Epithelial cell of esophagus (primary cell): ENCODE measurements at regions not wholly inside any gene's neighbourhood (a gene's known extent, or its start where the extent isn't known, plus 50 kb on each side); places are given as distances from the start of the nearest gene placed in this dataset.
"Not testable (repeated sequence)": the region's sequence is repeated elsewhere in the genome, so short reads cannot be mapped to it uniquely, and the experiment has no call there.

Experiments
- DNase-seq: peaks from one replicate; pipeline ENCODE4 v3.0.0; 2010; ENCODE audit warnings: low read depth
- H3K4me3 ChIP-seq: 2 replicates; pipeline ENCODE4 v1.5.1; 2011; ENCODE audit warnings: mild to moderate bottlenecking, low read length, control low read depth
- CTCF ChIP-seq: IDR thresholded peaks from 2 replicates; pipeline ENCODE4 v1.5.1; 2011; ENCODE audit warnings: low read depth, mild to moderate bottlenecking, low read length, control low read depth, inconsistent platforms; ENCODE audit not compliant: insufficient read depth; ENCODE audit errors: missing control alignments

- TF ChIP-seq CTCF, result peak; percentile 32
- DNase-seq, result no peak
- H3K4me3 ChIP-seq, result no peak overlapping the region
These were observed 1257.4 kb downstream of the GATA3 start for GRCh38 chr10:9311702-9312499.

DNA sequence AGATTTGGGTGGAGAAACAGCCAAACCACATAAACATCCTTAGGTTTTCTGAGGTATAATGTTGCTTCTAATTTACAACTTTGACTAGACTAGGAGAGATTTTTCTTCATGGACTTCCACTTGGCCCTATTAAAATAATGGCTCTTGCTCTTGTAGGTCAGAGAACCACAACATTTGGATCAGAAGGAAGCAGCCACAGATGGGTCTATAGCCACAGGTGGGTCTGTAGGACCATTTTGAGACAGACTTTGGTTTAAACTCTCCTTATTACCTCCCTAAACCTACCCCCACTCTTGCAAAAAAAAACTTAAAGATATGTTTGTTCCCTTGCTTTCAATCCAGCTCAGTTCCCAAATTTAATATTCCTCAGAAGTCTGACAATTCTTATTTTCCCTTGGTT is 1260.8 kb downstream of the GATA3 start:
- TF ChIP-seq CTCF, result no peak
- no peak overlapping the region for H3K4me3 ChIP-seq
- DNase-seq, result no peak

GRCh38 chr10:9331583-9332008 is 1277.1 kb downstream of the GATA3 start:
- TF ChIP-seq CTCF, result peak; percentile 63
- peak; percentile 65 for DNase-seq
- H3K4me3 ChIP-seq, result no peak overlapping the region

- TF ChIP-seq CTCF, result no peak
- no peak for DNase-seq
- H3K4me3 ChIP-seq, result no peak overlapping the region
These were observed 1279.8 kb downstream of the GATA3 start for GRCh38 chr10:9334270-9334669.

DNA sequence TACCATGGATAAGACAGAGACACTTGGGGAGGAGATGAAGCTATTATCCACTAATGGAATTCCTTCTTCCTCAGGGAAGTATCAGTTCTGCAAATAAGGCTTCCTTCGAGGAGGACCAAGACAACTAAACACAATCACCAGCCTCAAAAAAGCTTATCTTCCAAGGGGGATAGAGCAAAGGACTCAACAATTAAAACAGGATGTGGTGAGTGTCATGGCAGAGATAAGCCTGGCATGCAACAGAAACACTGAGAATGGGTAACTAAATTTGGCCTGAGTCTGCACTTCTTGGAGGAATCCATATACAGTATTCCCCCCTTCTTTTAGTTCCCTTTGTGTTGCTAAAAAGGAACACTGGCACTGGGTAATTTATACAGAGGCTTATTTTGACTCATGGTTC is 1285.2 kb downstream of the GATA3 start:
- no peak for DNase-seq
- no peak overlapping the region for H3K4me3 ChIP-seq
- TF ChIP-seq CTCF, result no peak

GRCh38 chr10:9342885-9343570 is 1288.5 kb downstream of the GATA3 start:
- peak; percentile 53 for DNase-seq
- peak; percentile 82 for TF ChIP-seq CTCF
- no peak overlapping the region for H3K4me3 ChIP-seq

- H3K4me3 ChIP-seq, DNase-seq: not testable (repeated sequence)
These were observed 1293.4 kb downstream of the GATA3 start for GRCh38 chr10:9347933-9348332.
